ENCODE measurements at regions not wholly inside any gene's neighbourhood (a gene's known extent, or its start where the extent isn't known, plus 50 kb on each side); places are given as distances from the start of the nearest gene placed in this dataset.

DNA sequence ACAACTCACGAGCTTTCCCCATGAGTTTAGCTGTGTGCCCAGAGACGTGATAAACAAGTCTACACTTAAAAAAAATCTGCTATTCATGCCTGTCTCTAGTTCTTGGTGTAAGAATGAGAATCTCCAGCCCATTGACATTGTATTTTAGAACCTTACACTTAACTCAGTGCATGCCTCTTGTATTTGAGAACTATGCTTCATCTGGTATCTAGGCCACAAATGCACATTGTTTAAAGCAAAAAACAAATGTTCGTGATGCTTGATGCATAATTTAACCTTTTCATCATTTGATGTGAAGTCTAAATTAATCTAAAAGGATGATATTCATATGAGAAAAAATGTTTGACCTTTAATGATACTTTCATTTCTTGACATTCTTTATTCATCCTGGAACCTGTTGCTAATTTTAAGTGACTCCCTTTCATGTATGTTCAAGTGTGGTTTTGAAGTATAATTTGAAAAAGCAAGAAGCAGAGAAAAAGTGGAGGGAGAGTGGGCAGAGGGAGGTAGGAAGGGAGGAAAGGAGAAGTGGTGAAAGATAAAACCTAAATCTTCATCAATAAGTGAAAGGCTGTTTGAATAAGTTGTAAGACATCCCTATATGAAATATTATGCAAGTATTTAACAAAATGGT lies 116.9 kb downstream of the PFDN4 start:
- H3K36me3 ChIP-seq = no peaks in the 10 kb centered on the region
- no peak for TF ChIP-seq EZH2 (IDR thresholded peaks at IDR 0.05)
- TF ChIP-seq EZH2phosphoT487 (IDR thresholded peaks at IDR 0.05) = no peak
- TF ChIP-seq, protein P1, sequence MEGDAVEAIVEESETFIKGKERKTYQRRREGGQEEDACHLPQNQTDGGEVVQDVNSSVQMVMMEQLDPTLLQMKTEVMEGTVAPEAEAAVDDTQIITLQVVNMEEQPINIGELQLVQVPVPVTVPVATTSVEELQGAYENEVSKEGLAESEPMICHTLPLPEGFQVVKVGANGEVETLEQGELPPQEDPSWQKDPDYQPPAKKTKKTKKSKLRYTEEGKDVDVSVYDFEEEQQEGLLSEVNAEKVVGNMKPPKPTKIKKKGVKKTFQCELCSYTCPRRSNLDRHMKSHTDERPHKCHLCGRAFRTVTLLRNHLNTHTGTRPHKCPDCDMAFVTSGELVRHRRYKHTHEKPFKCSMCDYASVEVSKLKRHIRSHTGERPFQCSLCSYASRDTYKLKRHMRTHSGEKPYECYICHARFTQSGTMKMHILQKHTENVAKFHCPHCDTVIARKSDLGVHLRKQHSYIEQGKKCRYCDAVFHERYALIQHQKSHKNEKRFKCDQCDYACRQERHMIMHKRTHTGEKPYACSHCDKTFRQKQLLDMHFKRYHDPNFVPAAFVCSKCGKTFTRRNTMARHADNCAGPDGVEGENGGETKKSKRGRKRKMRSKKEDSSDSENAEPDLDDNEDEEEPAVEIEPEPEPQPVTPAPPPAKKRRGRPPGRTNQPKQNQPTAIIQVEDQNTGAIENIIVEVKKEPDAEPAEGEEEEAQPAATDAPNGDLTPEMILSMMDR (IDR thresholded peaks at IDR 0.05) = no peak
- H3K4me3 Mint-ChIP-seq = no peak overlapping the region
- H3K79me2 ChIP-seq (ENCODE audit: low read depth) = no peaks in the 10 kb centered on the region
- H3K4me1 Mint-ChIP-seq = no peaks in the 10 kb centered on the region
- H3K4me3 ChIP-seq = no peak overlapping the region
- no peaks in the 10 kb centered on the region for H3K4me1 ChIP-seq
- DNase-seq (ENCODE audit: low spot score) = no peak
- no peaks in the 10 kb centered on the region for H3F3A ChIP-seq (ENCODE audit: low read depth)
- no peaks in the 10 kb centered on the region for H3K36me3 Mint-ChIP-seq
- no peaks in the 10 kb centered on the region for H3K27me3 Mint-ChIP-seq (ENCODE audit: insufficient read depth, low read depth)
- H2AFZ ChIP-seq (replicated peaks) = no peak overlapping the region
- H3K9me3 Mint-ChIP-seq = no peaks in the 10 kb centered on the region
- H3K27me3 ChIP-seq = no peaks in the 10 kb centered on the region
- no peaks in the 10 kb centered on the region for H4K20me1 ChIP-seq (ENCODE audit: low read depth)
- H3K4me2 ChIP-seq = no peak overlapping the region
- H3K27ac ChIP-seq = no peak overlapping the region
- no peak overlapping the region for H3K9ac ChIP-seq
- H3K27ac Mint-ChIP-seq = no peak overlapping the region
- H3K9me3 ChIP-seq (ENCODE audit: low read depth) = no peaks in the 10 kb centered on the region

DNA sequence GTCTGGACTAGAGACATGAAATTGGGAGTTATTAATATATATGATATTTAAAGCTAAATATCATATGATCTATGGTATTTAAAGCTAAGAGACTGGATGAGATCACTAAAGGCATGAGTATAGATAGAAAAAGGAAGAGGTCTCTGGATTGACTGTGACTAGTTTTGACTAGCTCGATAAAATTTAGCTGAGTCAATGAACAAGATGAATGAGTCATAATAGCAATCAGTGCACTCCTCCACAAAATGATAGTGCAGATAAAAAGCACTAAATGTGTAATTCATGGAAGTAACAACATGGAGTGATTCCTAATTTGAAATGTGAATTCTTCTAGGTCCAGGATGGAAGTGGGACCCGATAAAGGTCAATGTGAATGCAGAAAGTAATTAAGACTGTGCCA lies 127.4 kb downstream of the PFDN4 start:
- H3K36me3 Mint-ChIP-seq = no peaks in the 10 kb centered on the region
- H3K4me3 Mint-ChIP-seq = no peak overlapping the region
- no peak overlapping the region for H3K27ac ChIP-seq
- no peaks in the 10 kb centered on the region for H3K4me1 ChIP-seq
- TF ChIP-seq, protein P1 (IDR thresholded peaks at IDR 0.05) = no peak
- TF ChIP-seq EZH2 (IDR thresholded peaks at IDR 0.05) = no peak
- no peak for TF ChIP-seq EZH2phosphoT487 (IDR thresholded peaks at IDR 0.05)
- H3K27ac Mint-ChIP-seq = no peak overlapping the region
- H3F3A ChIP-seq (ENCODE audit: low read depth) = no peaks in the 10 kb centered on the region
- no peaks in the 10 kb centered on the region for H3K27me3 ChIP-seq
- no peaks in the 10 kb centered on the region for H3K9me3 ChIP-seq (ENCODE audit: low read depth)
- H3K9me3 Mint-ChIP-seq = peaks cover 9% of the 10 kb centered on the region
- no peak for DNase-seq (ENCODE audit: low spot score)
- H3K36me3 ChIP-seq = no peaks in the 10 kb centered on the region
- H3K4me1 Mint-ChIP-seq = no peaks in the 10 kb centered on the region
- H3K9ac ChIP-seq = no peak overlapping the region
- peaks cover 2% of the 10 kb centered on the region for H3K27me3 Mint-ChIP-seq (ENCODE audit: insufficient read depth, low read depth)
- H4K20me1 ChIP-seq (ENCODE audit: low read depth) = no peaks in the 10 kb centered on the region
- no peak overlapping the region for H3K4me3 ChIP-seq
- H2AFZ ChIP-seq (replicated peaks) = no peak overlapping the region
- no peaks in the 10 kb centered on the region for H3K79me2 ChIP-seq (ENCODE audit: low read depth)
- no peak overlapping the region for H3K4me2 ChIP-seq

DNA sequence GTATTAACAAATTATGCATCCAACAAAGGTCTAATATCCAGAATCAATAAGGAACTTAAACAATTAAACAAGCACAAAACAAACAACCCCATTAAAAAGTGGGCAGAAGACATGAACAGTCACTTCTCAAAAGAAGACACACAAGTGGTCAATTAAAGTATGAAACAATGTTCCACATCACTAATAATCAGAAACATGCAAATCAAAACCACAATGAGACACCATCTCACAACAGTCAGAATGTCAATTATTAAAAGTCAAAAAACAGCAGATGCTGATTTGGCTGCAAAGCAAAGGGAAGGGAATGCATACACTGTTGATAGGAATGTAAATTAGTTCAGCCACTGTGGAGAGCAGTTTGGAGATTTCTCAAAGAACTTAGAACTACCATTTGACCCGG lies 129.3 kb downstream of the PFDN4 start:
- no peak overlapping the region for H3K4me2 ChIP-seq
- no peaks in the 10 kb centered on the region for H3K36me3 ChIP-seq
- H3K36me3 Mint-ChIP-seq = no peaks in the 10 kb centered on the region
- no peak overlapping the region for H3K27ac ChIP-seq
- H3K9ac ChIP-seq = no peak overlapping the region
- H3K27ac Mint-ChIP-seq = no peak overlapping the region
- no peaks in the 10 kb centered on the region for H3K79me2 ChIP-seq (ENCODE audit: low read depth)
- H2AFZ ChIP-seq (replicated peaks) = no peak overlapping the region
- peaks cover 6% of the 10 kb centered on the region for H3K9me3 Mint-ChIP-seq
- H3K27me3 Mint-ChIP-seq (ENCODE audit: insufficient read depth, low read depth) = peaks cover 2% of the 10 kb centered on the region
- no peak for TF ChIP-seq EZH2 (IDR thresholded peaks at IDR 0.05)
- TF ChIP-seq EZH2phosphoT487 (IDR thresholded peaks at IDR 0.05) = no peak
- TF ChIP-seq, protein P1 (IDR thresholded peaks at IDR 0.05) = no peak
- H3K4me1 Mint-ChIP-seq = no peaks in the 10 kb centered on the region
- no peak for DNase-seq (ENCODE audit: low spot score)
- no peaks in the 10 kb centered on the region for H3K9me3 ChIP-seq (ENCODE audit: low read depth)
- H3K4me3 ChIP-seq = no peak overlapping the region
- H3F3A ChIP-seq (ENCODE audit: low read depth) = no peaks in the 10 kb centered on the region
- no peaks in the 10 kb centered on the region for H3K27me3 ChIP-seq
- no peaks in the 10 kb centered on the region for H3K4me1 ChIP-seq
- H3K4me3 Mint-ChIP-seq = no peak overlapping the region
- no peaks in the 10 kb centered on the region for H4K20me1 ChIP-seq (ENCODE audit: low read depth)
